ENCODE measurements at regions not wholly inside any gene's neighbourhood (a gene's known extent, or its start where the extent isn't known, plus 50 kb on each side); places are given as distances from the start of the nearest gene placed in this dataset.

DNA sequence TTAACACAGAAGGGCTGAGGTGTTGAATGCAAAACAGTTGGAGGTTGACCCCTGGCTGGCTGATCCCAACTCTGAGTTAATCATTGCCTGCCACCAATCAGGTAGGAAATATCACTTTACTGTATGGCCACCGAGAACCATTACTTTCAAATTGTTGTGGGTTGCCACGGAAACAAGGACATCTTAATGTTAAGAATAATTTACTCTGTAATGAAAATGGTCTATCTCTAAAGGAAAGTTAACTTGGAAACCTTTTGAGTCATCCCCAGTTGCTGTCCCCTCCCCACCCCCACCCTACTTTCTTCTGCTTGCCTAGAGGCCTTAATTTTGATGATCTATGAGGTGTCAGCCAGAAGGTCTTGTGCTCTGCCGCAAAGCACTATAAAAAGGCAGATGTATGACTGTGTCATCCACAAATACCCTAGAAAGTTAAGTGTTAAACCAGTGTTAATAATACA is 78.7 kb upstream of the SNRK start:
- no peak for DNase-seq (ENCODE audit: low read depth in 2 of 2)

DNA sequence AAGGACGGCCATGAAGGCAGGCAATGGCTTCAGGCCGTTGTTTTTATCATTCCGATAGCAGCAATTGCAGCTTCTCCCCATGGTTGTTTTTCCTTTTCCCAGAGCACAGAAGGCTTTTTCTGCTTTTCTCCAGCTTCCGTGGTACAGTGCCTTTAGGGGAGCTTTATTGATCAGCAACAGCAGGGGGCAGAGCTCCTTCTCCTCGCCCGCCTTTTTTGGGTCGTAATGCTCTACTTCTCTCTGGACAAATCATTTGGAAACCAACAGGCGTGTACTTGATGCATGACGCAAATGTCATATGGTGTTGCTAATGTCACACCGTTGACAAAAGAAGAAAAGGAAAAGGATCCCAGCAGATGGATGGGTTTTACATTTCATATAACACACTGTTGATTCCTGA is 79.7 kb upstream of the SNRK start:
- no peak for DNase-seq (ENCODE audit: low read depth in 2 of 2)

GRCh38 chr3:43206105-43206504 is 80.2 kb upstream of the SNRK start:
- no peak for DNase-seq (ENCODE audit: low read depth in 2 of 2)

DNA sequence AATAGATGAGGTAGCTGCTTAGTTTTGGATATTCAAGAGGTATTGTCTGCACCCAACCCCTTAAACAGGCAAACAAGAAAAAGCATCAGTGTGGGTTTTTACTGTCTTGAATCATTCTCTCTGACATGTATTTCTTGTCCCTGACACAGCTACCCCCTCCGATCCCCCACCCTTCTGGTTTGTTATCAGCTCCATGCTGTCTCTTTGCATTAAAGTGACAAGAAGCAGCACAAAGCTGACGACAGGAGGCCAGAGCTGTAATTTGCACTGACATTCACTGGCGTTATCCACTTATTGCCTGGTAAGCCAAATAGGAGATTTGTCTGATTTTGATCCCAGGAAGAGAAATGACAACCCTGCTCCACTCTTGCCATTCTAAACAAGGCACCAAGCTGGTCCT is 83.3 kb upstream of the SNRK start:
- DNase-seq (ENCODE audit: low read depth in 2 of 2), result no peak

DNA sequence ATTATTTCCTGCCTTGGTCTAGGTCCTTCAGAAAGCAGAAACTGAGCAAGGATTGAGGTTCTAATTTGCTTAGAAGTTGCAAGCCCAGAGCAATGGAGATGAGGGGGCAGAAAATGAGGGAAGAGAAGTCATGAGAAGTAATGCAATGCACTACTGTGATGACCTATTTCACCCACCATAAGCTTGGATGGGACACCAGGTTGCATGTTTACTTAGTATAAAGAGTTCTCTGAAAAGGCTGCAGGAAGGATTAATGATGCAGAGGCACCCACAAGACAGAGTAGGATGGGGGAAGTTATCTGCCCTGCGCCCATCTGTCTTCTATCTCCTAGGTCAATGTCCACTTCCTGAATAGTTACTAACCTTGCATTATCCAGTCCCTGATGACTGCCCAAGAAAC is 84.8 kb upstream of the SNRK start:
- DNase-seq (ENCODE audit: low read depth in 2 of 2), result no peak

- no peak for DNase-seq (ENCODE audit: low read depth in 2 of 2)
These were observed 86.6 kb upstream of the SNRK start for GRCh38 chr3:43199645-43200306.

DNA sequence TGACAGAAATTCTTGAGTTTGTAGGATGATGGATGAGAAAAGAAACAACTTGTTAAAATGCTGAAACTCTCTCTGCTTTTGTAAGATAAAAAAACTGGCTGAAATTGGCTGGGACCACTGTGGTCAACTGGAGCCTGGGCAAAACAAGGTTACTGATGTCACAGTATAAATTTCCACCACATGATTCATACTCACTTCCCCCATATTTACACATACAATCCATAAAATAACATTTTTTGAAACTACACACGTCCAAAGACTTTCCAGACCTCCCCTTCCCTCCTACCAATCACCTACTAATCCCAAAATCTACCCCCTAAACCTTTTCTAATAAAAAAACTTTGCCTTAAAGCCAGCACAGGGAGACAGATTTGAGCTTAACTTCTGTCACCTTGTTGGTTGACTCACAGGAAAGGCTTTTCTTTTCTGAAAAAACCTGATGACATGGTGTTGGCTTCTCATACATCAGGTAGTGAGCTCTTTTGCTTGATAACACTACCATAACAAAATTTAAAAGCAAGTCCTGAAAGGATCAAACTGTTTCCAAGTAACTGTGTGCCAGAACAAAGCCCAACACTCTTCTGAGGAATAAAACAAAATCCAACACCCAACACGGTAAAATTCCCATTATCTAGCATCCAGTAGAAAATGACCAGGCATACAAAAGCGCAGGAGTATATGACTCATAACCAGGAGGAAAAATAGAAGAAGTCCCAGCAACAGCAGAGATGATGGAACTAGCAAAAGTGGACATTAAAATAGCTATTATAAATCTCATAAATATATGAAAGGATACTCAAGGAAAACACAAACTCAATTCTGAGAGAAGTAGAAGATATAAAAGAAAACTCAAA is 87.3 kb upstream of the SNRK start:
- DNase-seq (ENCODE audit: low read depth in 2 of 2), result no peak

GRCh38 chr3:43198301-43198700 is 88.0 kb upstream of the SNRK start:
- no peak for DNase-seq (ENCODE audit: low read depth in 2 of 2)

DNA sequence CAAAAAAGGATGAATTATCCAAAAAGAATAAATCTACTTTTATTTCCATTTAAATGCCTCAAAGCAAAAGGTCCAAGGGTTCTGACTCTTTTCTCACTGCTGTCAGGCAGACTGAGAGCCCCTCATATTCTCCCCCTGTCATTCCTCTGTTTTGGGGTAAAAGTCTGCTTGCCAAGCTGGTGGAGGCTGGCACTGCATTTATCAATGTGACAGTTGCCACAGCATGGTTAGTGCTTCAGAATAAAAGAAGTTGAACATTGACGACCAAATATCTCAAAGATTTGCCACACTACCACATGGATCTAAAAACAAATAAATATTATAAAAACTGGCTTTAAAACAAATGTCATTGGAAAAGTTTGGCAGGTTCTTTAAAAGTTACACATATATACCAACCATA is 89.2 kb upstream of the SNRK start:
- DNase-seq (ENCODE audit: low read depth in 2 of 2), result no peak

- no peak for DNase-seq (ENCODE audit: low read depth in 2 of 2)
These were observed 89.6 kb upstream of the SNRK start for GRCh38 chr3:43196721-43197120.

- no peak for DNase-seq (ENCODE audit: low read depth in 2 of 2)
These were observed 89.2 kb upstream of the POMGNT2 start for GRCh38 chr3:43195115-43195498.

DNA sequence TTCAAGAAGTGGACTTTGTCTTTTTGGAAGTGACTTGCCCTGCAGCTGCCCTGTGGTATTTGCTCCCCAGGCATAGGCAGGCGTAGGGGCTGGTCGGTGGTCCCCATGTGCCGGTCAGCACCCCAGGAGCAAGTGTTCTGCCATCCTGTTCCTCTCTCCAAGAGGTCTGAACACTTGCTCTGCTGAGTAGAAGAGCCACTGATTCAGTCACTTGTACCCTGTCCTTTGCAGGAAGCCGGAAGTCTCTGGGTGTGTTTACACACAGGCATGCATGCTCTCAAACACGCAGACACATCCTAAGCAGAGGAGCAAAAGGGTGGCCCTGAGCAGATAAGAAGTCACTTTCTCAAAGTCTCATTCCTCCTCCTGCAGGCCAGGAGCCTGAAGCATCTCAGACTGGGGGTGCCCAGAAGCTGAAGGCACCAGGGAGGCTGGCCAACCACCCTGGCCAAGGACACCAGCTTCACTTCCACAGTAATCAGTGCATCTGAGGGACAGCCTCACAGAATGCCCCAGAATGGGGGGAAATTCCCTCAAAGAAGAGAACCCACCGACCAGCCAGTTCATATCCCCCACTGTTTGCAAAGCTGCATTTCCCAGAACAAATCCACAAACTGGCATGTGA is 88.7 kb upstream of the POMGNT2 start:
- DNase-seq (ENCODE audit: low read depth in 2 of 2), result no peak

- no peak for DNase-seq (ENCODE audit: low read depth in 2 of 2)
These were observed 88.2 kb upstream of the POMGNT2 start for GRCh38 chr3:43194069-43194468.

DNA sequence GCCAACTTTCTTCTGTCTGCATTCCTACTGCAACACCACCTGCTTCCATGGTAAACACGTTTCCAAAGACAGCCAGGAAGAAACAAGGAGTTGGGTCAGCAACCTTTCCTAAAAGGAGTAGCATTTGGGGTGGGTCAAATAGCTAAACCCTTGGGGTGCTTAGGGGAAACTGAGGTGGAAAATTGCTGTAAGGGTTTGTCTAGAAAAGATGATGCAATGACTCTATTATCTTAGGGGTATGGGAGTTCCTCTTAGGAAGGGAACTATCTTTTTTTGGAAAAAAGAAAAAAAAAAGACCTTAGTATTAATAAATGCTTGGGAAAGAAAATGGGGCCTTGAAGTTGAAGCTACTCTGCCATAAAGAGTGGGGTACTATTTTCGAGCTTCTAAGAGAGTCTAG is 86.1 kb upstream of the POMGNT2 start:
- DNase-seq (ENCODE audit: low read depth in 2 of 2), result no peak

DNA sequence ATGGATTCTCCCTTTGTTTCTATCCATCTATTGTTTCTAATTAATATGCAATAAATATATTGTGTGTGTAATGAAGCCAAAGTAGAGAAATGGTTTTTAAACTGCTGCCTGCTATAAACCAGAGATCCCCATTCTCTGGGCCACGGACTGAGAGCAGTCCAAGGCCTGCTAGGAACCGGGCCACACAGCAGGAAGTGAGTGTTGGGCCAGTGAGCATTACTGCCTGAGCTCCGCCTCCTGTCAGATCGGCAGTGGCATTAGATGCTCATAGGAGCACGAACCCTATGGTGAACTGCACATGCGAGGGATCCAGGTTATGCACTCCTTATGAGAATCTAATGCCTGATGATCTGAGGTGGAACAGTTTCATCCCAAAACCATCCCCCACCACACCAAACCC is 85.2 kb upstream of the POMGNT2 start:
- no peak for DNase-seq (ENCODE audit: low read depth in 2 of 2)

GRCh38 chr3:43190670-43191069 is 84.8 kb upstream of the POMGNT2 start:
- no peak for DNase-seq (ENCODE audit: low read depth in 2 of 2)

DNA sequence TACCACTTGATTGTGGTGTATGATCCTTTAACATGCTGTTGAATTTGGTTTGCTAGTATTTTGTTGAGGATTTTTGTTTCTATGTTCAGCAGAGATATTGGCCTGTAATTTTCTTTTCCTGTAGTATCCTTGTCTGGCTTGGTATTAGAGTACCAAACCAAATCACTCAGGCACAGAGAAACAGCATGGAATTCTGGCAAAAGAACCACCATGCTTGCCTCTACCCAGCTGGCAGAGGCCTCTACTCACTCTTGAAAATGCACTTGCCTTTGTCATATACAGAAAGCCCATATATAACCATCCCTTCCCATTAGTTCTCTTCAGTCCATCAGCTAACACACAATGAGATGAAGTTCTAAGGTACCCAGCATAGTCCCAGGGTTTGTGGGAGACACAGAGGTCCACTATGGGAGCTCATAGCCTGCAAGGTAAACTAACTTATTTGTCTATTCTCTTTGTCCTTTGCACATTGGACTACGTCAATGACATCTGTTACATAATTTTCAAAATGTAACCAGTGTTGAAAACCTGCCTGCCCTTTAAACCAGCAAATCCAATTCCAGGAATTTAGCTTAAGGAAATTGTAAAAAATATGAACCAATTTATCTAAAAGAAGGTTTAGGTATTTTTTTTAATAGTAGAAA is 82.1 kb upstream of the POMGNT2 start:
- no peak for DNase-seq (ENCODE audit: low read depth in 2 of 2)

DNA sequence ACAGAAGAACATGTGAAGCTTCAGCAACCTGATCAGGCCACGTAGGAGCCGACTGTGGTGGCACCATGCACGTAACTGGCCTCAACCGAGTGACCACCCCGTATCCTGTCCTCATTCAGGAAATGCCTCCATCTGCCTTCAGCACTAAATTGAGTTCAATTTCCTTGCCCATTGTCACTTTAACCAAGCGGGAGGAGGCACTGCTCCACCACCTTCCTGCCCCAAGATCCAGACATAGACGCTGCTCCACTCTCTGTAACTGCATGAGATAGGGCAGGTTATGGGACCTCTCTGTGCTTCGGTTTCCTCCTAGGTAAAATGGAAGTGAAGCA is 80.1 kb upstream of the POMGNT2 start:
- DNase-seq (ENCODE audit: low read depth in 2 of 2), result no peak

DNA sequence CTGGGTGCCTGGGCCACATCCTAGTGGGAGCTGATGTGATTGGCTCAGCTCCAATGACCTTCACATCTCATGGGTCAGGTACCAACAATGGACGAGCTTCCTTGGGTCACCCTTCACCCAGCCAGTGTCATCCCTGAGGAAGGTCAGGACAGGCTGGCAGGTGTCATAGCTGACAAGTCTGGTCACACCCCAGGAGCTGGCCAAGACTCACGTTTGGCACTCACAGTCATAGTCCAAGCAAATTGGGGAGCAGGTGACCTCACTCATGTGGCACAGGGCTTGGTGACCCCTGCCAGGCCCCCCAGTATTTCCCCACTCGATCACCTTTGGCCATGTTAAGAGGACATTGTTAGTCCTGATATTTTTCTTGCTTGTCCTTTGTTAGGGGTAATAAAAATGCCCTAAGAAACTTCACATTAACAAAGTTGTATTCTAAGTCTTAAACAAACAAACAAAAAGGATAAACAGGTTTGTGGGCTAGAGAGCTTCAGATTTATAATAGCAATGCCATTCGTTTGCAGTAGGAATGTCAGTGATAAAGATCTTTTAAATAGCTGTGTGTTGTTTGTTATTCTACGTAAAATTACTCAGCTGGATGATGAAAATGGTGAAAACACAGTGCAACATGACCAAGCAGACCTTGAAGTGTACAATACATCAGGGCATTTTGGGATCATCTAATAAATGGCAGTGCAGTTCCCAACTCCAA is 79.5 kb upstream of the POMGNT2 start:
- DNase-seq (ENCODE audit: low read depth in 2 of 2), result no peak

DNA sequence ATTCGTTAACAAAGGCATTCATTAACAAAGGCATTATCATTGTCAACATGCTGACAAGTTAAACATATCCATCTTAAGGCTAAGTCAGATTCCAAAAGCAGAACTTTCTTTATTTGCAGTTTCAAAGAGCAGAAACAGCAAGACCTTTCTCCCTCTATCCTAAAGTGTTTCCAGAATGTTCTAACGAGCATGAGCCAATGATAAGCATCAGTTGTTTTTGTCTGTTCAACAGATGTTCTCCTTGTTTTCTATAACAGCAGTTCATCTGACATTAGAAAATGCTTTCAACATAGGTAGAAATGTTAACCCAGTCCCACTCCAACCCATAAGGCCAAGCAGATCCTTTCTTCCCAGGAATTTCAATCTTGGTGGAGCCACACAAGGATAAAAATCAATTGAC is 77.6 kb upstream of the POMGNT2 start:
- DNase-seq (ENCODE audit: low read depth in 2 of 2), result no peak

DNA sequence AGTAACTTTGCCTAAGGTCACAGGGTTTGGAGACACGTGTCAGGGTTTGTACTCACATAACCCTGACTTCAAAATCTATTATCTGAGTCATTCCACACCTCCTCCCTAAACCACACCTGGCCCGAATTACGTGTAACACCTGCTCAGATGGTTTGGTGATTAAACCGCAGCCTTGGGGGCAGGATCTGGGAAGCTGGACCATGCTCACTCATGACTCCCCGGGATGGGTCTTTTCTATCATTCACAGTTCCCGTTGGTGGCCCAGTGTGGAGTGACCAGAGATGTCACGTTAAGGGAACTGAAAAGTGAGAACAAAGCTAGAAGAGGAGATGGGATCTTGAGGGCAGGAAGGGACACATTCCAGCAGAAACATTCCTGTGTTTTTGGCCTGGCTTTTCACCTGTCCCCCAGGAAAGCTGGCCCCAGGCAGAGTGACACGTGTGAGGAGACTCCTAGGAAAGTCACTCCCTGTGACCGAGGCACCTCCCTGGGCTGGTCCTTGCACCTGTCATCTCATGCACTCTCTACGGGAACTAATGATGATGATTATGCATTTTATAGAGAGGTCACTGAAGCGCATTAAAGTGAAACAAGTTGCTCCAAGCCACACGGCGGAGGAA is 75.4 kb upstream of the POMGNT2 start:
- peak; percentile 24 to 33 for DNase-seq (ENCODE audit: low read depth in 2 of 2)

GRCh38 chr3:43180694-43181093 is 74.8 kb upstream of the POMGNT2 start:
- no peak for DNase-seq (ENCODE audit: low read depth in 2 of 2)
